OCI-LY7 (cell line): ENCODE measurements at regions not wholly inside any gene's neighbourhood (a gene's known extent, or its start where the extent isn't known, plus 50 kb on each side); places are given as distances from the start of the nearest gene placed in this dataset.

ENCODE experiments used
- BruUV-seq: library from RNA; stranded (reverse); fragments of 400-500 nt; replicated peaks from 2 replicates; lab custom pipeline; 2021; lab: Mats Ljungman, UMichigan
- CTCF ChIA-PET: fragments of 300-600 bp; sonication (Branson Sonifier 250); formaldehyde crosslinking; loops from one replicate; lab custom pipeline; 2022; ENCODE audit warnings: antibody characterized with exemption; ENCODE audit not compliant: unreplicated experiment; lab: Charles Lee
- POLR2A ChIA-PET: fragments of 300-600 bp; sonication (Branson Sonifier 250); formaldehyde crosslinking; loops from one replicate; lab custom pipeline; 2022; ENCODE audit warnings: antibody characterized with exemption; lab: Charles Lee
- DNase-seq: peaks from one replicate; pipeline ENCODE4 v3.0.0-alpha.2; 2015; ENCODE audit warnings: low spot score
- H2AFZ ChIP-seq: fragments of 200-600 bp; sonication (generic), shearing (Covaris generic); 2 replicates; pipeline ENCODE4 v1.6.1; 2014; ENCODE audit warnings: mild to moderate bottlenecking, antibody characterized with exemption, low read length, moderate library complexity
- H3K27ac ChIP-seq: fragments of 200-600 bp; sonication (generic); 2 replicates; pipeline ENCODE4 v1.5.1; 2014; ENCODE audit warnings: mixed run types, low read depth, mild to moderate bottlenecking, moderate library complexity, low read length, inconsistent platforms; ENCODE audit not compliant: poor library complexity, severe bottlenecking
- H3K36me3 ChIP-seq: fragments of 200-600 bp; sonication (generic); 2 replicates; pipeline ENCODE4 v1.6.1; 2014; ENCODE audit warnings: mild to moderate bottlenecking, antibody characterized with exemption, low read length, moderate library complexity, mixed read lengths; ENCODE audit not compliant: insufficient read depth
- H3K4me1 ChIP-seq: fragments of 200-600 bp; sonication (generic); 2 replicates; pipeline ENCODE4 v1.5.1; 2014; ENCODE audit warnings: mild to moderate bottlenecking, low read length; ENCODE audit not compliant: insufficient read depth, poor library complexity, severe bottlenecking
- H3K4me2 ChIP-seq: fragments of 200-600 bp; sonication (generic); 2 replicates; pipeline ENCODE4 v1.6.1; 2014; ENCODE audit warnings: mild to moderate bottlenecking, low read length
- H3K4me3 ChIP-seq: fragments of 200-600 bp; sonication (generic); 2 replicates; pipeline ENCODE4 v1.5.1; 2014; ENCODE audit warnings: mild to moderate bottlenecking, low read depth, low read length; ENCODE audit not compliant: poor library complexity, severe bottlenecking
- H3K79me2 ChIP-seq: fragments of 200-600 bp; sonication (generic); 2 replicates; pipeline ENCODE4 v1.6.1; 2016; ENCODE audit warnings: low read depth, mild to moderate bottlenecking, low read length, moderate library complexity, mixed read lengths; ENCODE audit not compliant: insufficient read depth
- H3K9me2 ChIP-seq: fragments of 200-600 bp; sonication (generic); 2 replicates; pipeline ENCODE4 v1.6.1; 2016; ENCODE audit warnings: mild to moderate bottlenecking, low read length, mixed read lengths; ENCODE audit not compliant: insufficient read depth
- H3K9me3 ChIP-seq: fragments of 200-600 bp; sonication (generic); 2 replicates; pipeline ENCODE4 v1.6.1; 2014; ENCODE audit warnings: mild to moderate bottlenecking, mixed run types, low read length, mixed read lengths
- H4K20me1 ChIP-seq: fragments of 200-600 bp; sonication (generic); 2 replicates; pipeline ENCODE4 v1.6.1; 2014; ENCODE audit warnings: mild to moderate bottlenecking, antibody characterized with exemption, low read length, moderate library complexity, mixed read lengths; ENCODE audit not compliant: insufficient read depth
- CTCF ChIP-seq: fragments of 200-600 bp; sonication (generic); conservative IDR thresholded peaks from 2 replicates; pipeline ENCODE4 v1.5.1; 2014; ENCODE audit warnings: mild to moderate bottlenecking, antibody characterized with exemption, low read length, moderate library complexity, mixed read lengths
- EZH2phosphoT487 ChIP-seq: fragments of 200-600 bp; sonication (generic); IDR thresholded peaks from 2 replicates; pipeline ENCODE4 v1.6.1; 2018; ENCODE audit warnings: low read depth, borderline replicate concordance, mild to moderate bottlenecking, mixed run types, antibody characterized with exemption, low read length, moderate library complexity, mixed read lengths
- intact Hi-C: fragments of 100-400 bp; cut with micrococcal nuclease; formaldehyde crosslinking; loops from one replicate; pipeline ENCODE4 v1.10.0; 2022; ENCODE audit not compliant: unreplicated experiment

- Histone ChIP-seq H3K4me3 (no peak overlapping the region), H3K36me3 (no peaks in the 10 kb centered on the region), H3K27ac (no peak overlapping the region), H3K4me1 (no peaks in the 10 kb centered on the region), H3K4me2 (no peak overlapping the region), H3K79me2 (no peaks in the 10 kb centered on the region), H2AFZ (no peak overlapping the region), H4K20me1 (no peaks in the 10 kb centered on the region), H3K9me2 (no peaks in the 10 kb centered on the region), H3K9me3 (no peaks in the 10 kb centered on the region)
- TF ChIP-seq EZH2phosphoT487, result no peak
- no peak for TF ChIP-seq CTCF
- DNase-seq, result no peak
- no TSS peak for BruUV-seq
- CTCF ChIA-PET, result no interaction called here
- intact Hi-C loops, result no loop called here
- POLR2A ChIA-PET, result interaction anchor here (0.7 kb wide), 1 partner anchor 33 kb away, joined by 4 read pairs; no protein-coding TSS in a partner anchor
Observed at GRCh38 chr14:48008646-48009045, 333.2 kb upstream of the MDGA2 start.

GRCh38 chr14:48005986-48006385, 330.6 kb upstream of the MDGA2 start:
- Histone ChIP-seq H3K36me3 (no peaks in the 10 kb centered on the region), H3K9me2 (no peaks in the 10 kb centered on the region), H3K4me3 (no peak overlapping the region), H3K79me2 (no peaks in the 10 kb centered on the region), H3K4me1 (no peaks in the 10 kb centered on the region), H2AFZ (no peak overlapping the region), H3K27ac (no peak overlapping the region), H3K4me2 (no peak overlapping the region), H4K20me1 (no peaks in the 10 kb centered on the region), H3K9me3 (no peaks in the 10 kb centered on the region)
- BruUV-seq, result no TSS peak
- no peak for TF ChIP-seq EZH2phosphoT487
- no peak for TF ChIP-seq CTCF
- POLR2A ChIA-PET, result no interaction called here
- intact Hi-C loops, result no loop called here
- no peak for DNase-seq
- CTCF ChIA-PET, result no interaction called here

- no peak for DNase-seq
- Histone ChIP-seq H3K9me2 (no peaks in the 10 kb centered on the region), H3K36me3 (no peaks in the 10 kb centered on the region), H2AFZ (no peak overlapping the region), H3K4me3 (no peak overlapping the region), H4K20me1 (no peaks in the 10 kb centered on the region), H3K4me1 (no peaks in the 10 kb centered on the region), H3K79me2 (no peaks in the 10 kb centered on the region), H3K27ac (no peak overlapping the region), H3K4me2 (no peak overlapping the region), H3K9me3 (no peaks in the 10 kb centered on the region)
- intact Hi-C loops, result no loop called here
- no TSS peak for BruUV-seq
- CTCF ChIA-PET, result no interaction called here
- POLR2A ChIA-PET, result interaction anchor here (0.5 kb wide), 1 partner anchor 34 kb away, joined by 3 read pairs; no protein-coding TSS in a partner anchor
- TF ChIP-seq CTCF, result no peak
Observed at GRCh38 chr14:47993883-47994282, 318.5 kb upstream of the MDGA2 start.
